Heart left ventricle (tissue), 16 donors: ENCODE measurements at regions not wholly inside any gene's neighbourhood (a gene's known extent, or its start where the extent isn't known, plus 50 kb on each side); places are given as distances from the start of the nearest gene placed in this dataset.

Source experiments
- ATAC-seq, 4 donors: fragments of 200-7000 bp; cut with Tn5 transposase; one replicate each; pipeline ENCODE4 v1.9.1; 2020 to 2022; ENCODE audit warnings: moderate library complexity in 4 of 4, mild to moderate bottlenecking in 3 of 4, moderate number of reproducible peaks in 1 of 4
- DNase-seq, 5 donors: peaks; one replicate each; pipeline ENCODE4 v3.0.0-alpha.2; 2020
- H3K27ac ChIP-seq, 12 donors: fragments of 200-600 bp; sonication (generic) in 4 of 12; one replicate each; pipeline versions ENCODE4 v1.5.0 to v1.8.0; 2016 to 2022; ENCODE audit warnings: mild to moderate bottlenecking in 2 of 12
- H3K27me3 ChIP-seq, 9 donors: fragments of 200-600 bp; sonication (generic) in 2 of 9; one replicate each; pipeline versions ENCODE4 v1.5.1 to v1.8.0; 2016 to 2022; ENCODE audit warnings: mild to moderate bottlenecking in 3 of 9
- H3K36me3 ChIP-seq, 9 donors: fragments of 200-600 bp; sonication (generic) in 2 of 9; one replicate each; pipeline versions ENCODE4 v1.5.0 to v1.8.0; 2018 to 2022; ENCODE audit warnings: mild to moderate bottlenecking in 2 of 9
- H3K4me1 ChIP-seq, 12 donors: fragments of 200-600 bp; sonication (generic) in 4 of 12; one replicate each; pipeline versions ENCODE4 v1.5.0 to v1.8.0; 2016 to 2022; ENCODE audit warnings: mild to moderate bottlenecking in 3 of 12
- H3K4me3 ChIP-seq, 12 donors: fragments of 200-600 bp; sonication (generic) in 4 of 12; one replicate each; pipeline versions ENCODE4 v1.5.0 to v1.8.0; 2017 to 2022; ENCODE audit warnings: mild to moderate bottlenecking in 9 of 12, moderate library complexity in 4 of 12
- H3K9me3 ChIP-seq, 12 donors: fragments of 200-600 bp; sonication (generic) in 4 of 12; one replicate each; pipeline versions ENCODE4 v1.5.0 to v1.8.0; 2016 to 2022; ENCODE audit warnings: mild to moderate bottlenecking in 1 of 12
- CTCF ChIP-seq, 12 donors: fragments of 200-600 bp; sonication (generic) in 4 of 12; IDR thresholded peaks; one replicate each; pipeline versions ENCODE4 v1.5.0 to v1.8.0; 2018 to 2022; ENCODE audit warnings: antibody characterized with exemption in 12 of 12, mild to moderate bottlenecking in 5 of 12
- POLR2A ChIP-seq, 2 donors: fragments of 450-650 bp; IDR thresholded peaks; one replicate each; pipeline ENCODE4 v1.6.1; 2017; ENCODE audit warnings: antibody characterized with exemption in 2 of 2, mild to moderate bottlenecking in 2 of 2, moderate library complexity in 2 of 2
- WGBS, 4 donors: extraction: QIAGEN DNeasy Blood & Tissue Kit in 2 of 4; methylation state at CpG; one replicate each; pipeline versions ENCODE4 v1.1.5 to v1.1.7; 2013 to 2018; 5-methylcytosine and 5-hydroxymethylcytosine counted together
- intact Hi-C, 10 donors: fragments of 100-400 bp; cut with DNase I; formaldehyde crosslinking; loops; one replicate each; pipeline versions ENCODE4 v1.11.1 to v1.14.2; 2022
- donor health status: ischemic (EF 13 %, LVEDD 7.1; RV severe dilation, severe dysfunction).
- donor health status: healthy with polysubstance abuse.
- donor health status: DM: no; HTN: yes; CAD: no.
- donor health status: DM: no; HTN: no; CAD: no.
- donor health status: ischemic (EF 25% LVEDD 6.9; RV normal size, moderate dysfunction).
- donor health status: ischemic (EF 25% LVEDD 5.7; RV mildly dilated, moderate dysfunction).
- donor health status: healthy.
- donor health status: DM: yes; HTN: yes; CAD: no.
- donor health status: ischemic (EF 35%, LVEDD 5.7; RV mildly dilated, moderate dysfunction).
- donor health status: nonischemic (EF 11% LVEDD 7.7; RV severe dilation, severe dysfunction).
- donor health status: DM: yes; HTN: yes; CAD: no.
- donor health status: PGD.
- donor health status: ischemic (EF 29% LVEDD 5.4; RV normal size, mild dysfunction).
- donor health status: nonischemic (EF 23%, LVEDD 6.1; RV moderate dilation, normal function).

GRCh38 chr20:58154113-58154512 lies 74.3 kb downstream of the ANKRD60 start:
- no peak overlapping the region for H3K4me3 ChIP-seq
- no peaks in the 10 kb centered on the region for H3K4me1 ChIP-seq
- TF ChIP-seq POLR2A (IDR thresholded peaks at IDR 0.05) (no peak), CTCF (IDR thresholded peaks at IDR 0.05) (no peak)
- ATAC-seq (no peak), DNase-seq (no peak)
- H3K36me3 ChIP-seq: no peaks in the 10 kb centered on the region
- intact Hi-C loops: no loop called here
- H3K9me3 ChIP-seq: no peaks in the 10 kb centered on the region
- no peak overlapping the region for H3K27ac ChIP-seq
- peaks cover 4 to 52% (median 25%) of the 10 kb centered on the region in 9 donors for H3K27me3 ChIP-seq
- 88 to 92% (median 89%) methylated on average over 1 of the region's 1 CpG for WGBS, 4 donors

- WGBS, 4 donors: 44 to 62% (median 46%) methylated on average over 11 of the region's 11 CpGs
- Histone ChIP-seq H3K27ac (no peak overlapping the region), H3K36me3 (no peaks in the 10 kb centered on the region), H3K27me3 (peaks cover 4 to 56% (median 25%) of the 10 kb centered on the region in 9 donors), H3K4me1 (no peaks in the 10 kb centered on the region), H3K9me3 (no peaks in the 10 kb centered on the region), H3K4me3 (no peak overlapping the region)
- no peak for ATAC-seq
- intact Hi-C loops: no loop called here
- TF ChIP-seq POLR2A (IDR thresholded peaks at IDR 0.05) (no peak), CTCF (IDR thresholded peaks at IDR 0.05) (no peak)
- DNase-seq: no peak
Measured at GRCh38 chr20:58153121-58153520, 75.3 kb downstream of the ANKRD60 start.

GRCh38 chr20:58150772-58151171 lies 77.7 kb downstream of the ANKRD60 start:
- DNase-seq: no peak
- Histone ChIP-seq H3K27me3 (peaks cover 4 to 61% (median 27%) of the 10 kb centered on the region in 9 donors), H3K36me3 (no peaks in the 10 kb centered on the region), H3K4me1 (peaks cover 0 to 5% (median 0%) of the 10 kb centered on the region in 12 donors), H3K9me3 (no peaks in the 10 kb centered on the region), H3K4me3 (no peak overlapping the region), H3K27ac (no peak overlapping the region)
- ATAC-seq: no peak
- TF ChIP-seq POLR2A (IDR thresholded peaks at IDR 0.05) (no peak), CTCF (IDR thresholded peaks at IDR 0.05) (no peak)
- WGBS, 4 donors: 15 to 23% (median 19%) methylated on average over 24 to 31 of the region's 31 CpGs
- intact Hi-C loops: no loop called here

- H3K4me1 ChIP-seq: peaks cover 0 to 5% (median 0%) of the 10 kb centered on the region in 12 donors
- H3K9me3 ChIP-seq: no peaks in the 10 kb centered on the region
- H3K27ac ChIP-seq: no peak overlapping the region
- peaks cover 4 to 57% (median 27%) of the 10 kb centered on the region in 9 donors for H3K27me3 ChIP-seq
- TF ChIP-seq POLR2A (IDR thresholded peaks at IDR 0.05): no peak
- TF ChIP-seq CTCF (IDR thresholded peaks at IDR 0.05): no peak
- H3K4me3 ChIP-seq: no peak overlapping the region
- intact Hi-C loops: no loop called here
- H3K36me3 ChIP-seq: no peaks in the 10 kb centered on the region
- 61 to 69% (median 66%) methylated on average over 5 of the region's 5 CpGs for WGBS, 4 donors
- ATAC-seq: no peak
- no peak for DNase-seq
Measured at GRCh38 chr20:58149437-58150091, 78.9 kb downstream of the ANKRD60 start.
